ENCODE measurements at regions not wholly inside any gene's neighbourhood (a gene's known extent, or its start where the extent isn't known, plus 50 kb on each side); places are given as distances from the start of the nearest gene placed in this dataset.
"Not testable (repeated sequence)": the region's sequence is repeated elsewhere in the genome, so short reads cannot be mapped to it uniquely, and the experiment has no call there.

DNA sequence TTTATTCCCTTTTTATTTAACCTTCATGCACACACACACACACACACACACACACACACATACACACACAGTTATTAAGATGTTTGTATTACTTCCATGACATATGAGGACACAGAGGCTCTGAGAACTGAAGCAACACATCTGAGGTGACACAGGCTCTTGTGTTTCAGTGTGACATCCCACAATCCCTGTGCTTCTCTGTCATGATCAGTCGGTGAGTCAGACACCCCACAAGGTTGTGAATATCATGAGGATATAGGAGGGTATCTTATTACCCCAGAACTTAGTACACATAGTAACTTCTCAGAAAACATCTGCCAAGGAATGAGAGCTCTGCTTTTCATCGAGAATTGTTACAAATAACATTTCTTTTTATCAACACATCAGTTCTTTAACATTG, 459.3 kb downstream of the PLPP3 start:
- WGBS (ENCODE audit: insufficient coverage), result no CpG with 5 or more reads among the region's 2 CpGs

DNA sequence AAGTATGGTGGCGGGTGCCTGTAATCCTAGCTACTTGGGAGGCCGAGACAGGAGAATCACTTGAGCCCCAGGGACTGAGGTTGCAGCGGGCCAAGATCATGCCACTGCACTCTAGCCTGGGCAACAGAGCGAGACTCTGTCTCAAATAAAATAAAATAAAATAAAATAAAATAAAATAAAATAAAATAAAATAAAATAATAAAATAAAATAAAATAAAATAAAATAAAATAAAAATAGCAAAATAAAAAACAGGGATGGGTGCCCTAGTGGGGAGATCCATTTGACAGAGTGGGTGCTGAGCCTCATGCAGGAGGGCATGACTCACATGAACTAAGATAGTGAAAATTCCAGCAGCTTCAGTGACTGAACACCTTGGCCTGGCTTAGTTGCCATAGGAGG, 460.7 kb downstream of the PLPP3 start:
- H3K4me1 ChIP-seq (ENCODE audit: control insufficient read depth in 1 of 2, insufficient read depth in 2 of 2, low read length in 2 of 2); H3K4me3 ChIP-seq (replicated peaks in 1 of 3; ENCODE audit: low read depth in 2 of 3, low read length in 3 of 3); H4K20me1 ChIP-seq (ENCODE audit: insufficient read depth, low read length); H3K9ac ChIP-seq (ENCODE audit: insufficient read depth, low read length, poor library complexity, severe bottlenecking); H3K4me1 Mint-ChIP-seq; H3K4me3 Mint-ChIP-seq; intact Hi-C loops (cut with micrococcal nuclease); H3K9me3 Mint-ChIP-seq; H3K9me3 ChIP-seq (replicated peaks in 1 of 2; ENCODE audit: control insufficient read depth in 1 of 2, insufficient read depth in 1 of 2, low read length in 2 of 2); H3K4me2 ChIP-seq (replicated peaks; ENCODE audit: extremely low read depth, low read length, poor library complexity, severe bottlenecking); H3K27me3 ChIP-seq (ENCODE audit: control insufficient read depth in 2 of 2, insufficient read depth in 2 of 2, low read length in 2 of 2); DNase-seq; H3K36me3 Mint-ChIP-seq; H3K27ac Mint-ChIP-seq; H3K36me3 ChIP-seq (replicated peaks in 1 of 2; ENCODE audit: control insufficient read depth in 1 of 2, insufficient read depth in 2 of 2, low read length in 2 of 2); H3K27me3 Mint-ChIP-seq (ENCODE audit: low read depth in 3 of 3); H3K79me2 ChIP-seq (ENCODE audit: insufficient read depth, low read length); H2AFZ ChIP-seq (ENCODE audit: insufficient read depth, low read depth, low read length, poor library complexity, severe bottlenecking); H3K27ac ChIP-seq (ENCODE audit: low read depth in 1 of 2, low read length in 2 of 2): not testable (repeated sequence)
- 100% methylated on average over 2 of the region's 4 CpGs for WGBS (ENCODE audit: insufficient coverage)

More for the DNA sequence above, 459.3 kb downstream of the PLPP3 start:
- no peak for DNase-seq
- H3K9me3 ChIP-seq (replicated peaks in 1 of 2; ENCODE audit: control insufficient read depth in 1 of 2, insufficient read depth in 1 of 2, low read length in 2 of 2), result no peaks in the 10 kb centered on the region
- Mint-ChIP-seq H3K36me3 (no peaks in the 10 kb centered on the region), H3K4me3 (no peak overlapping the region), H3K27me3 (ENCODE audit: low read depth in 3 of 3) (peaks cover 0 to 5% (median 0%) of the 10 kb centered on the region in 3 donors), H3K4me1 (no peaks in the 10 kb centered on the region), H3K9me3 (peaks cover 0 to 11% (median 2%) of the 10 kb centered on the region in 7 donors), H3K27ac (no peak overlapping the region)
- no peak overlapping the region for H3K4me2 ChIP-seq (replicated peaks; ENCODE audit: extremely low read depth, low read length, poor library complexity, severe bottlenecking)
- no peak overlapping the region for H2AFZ ChIP-seq (ENCODE audit: insufficient read depth, low read depth, low read length, poor library complexity, severe bottlenecking)
- TF ChIP-seq, protein P1, sequence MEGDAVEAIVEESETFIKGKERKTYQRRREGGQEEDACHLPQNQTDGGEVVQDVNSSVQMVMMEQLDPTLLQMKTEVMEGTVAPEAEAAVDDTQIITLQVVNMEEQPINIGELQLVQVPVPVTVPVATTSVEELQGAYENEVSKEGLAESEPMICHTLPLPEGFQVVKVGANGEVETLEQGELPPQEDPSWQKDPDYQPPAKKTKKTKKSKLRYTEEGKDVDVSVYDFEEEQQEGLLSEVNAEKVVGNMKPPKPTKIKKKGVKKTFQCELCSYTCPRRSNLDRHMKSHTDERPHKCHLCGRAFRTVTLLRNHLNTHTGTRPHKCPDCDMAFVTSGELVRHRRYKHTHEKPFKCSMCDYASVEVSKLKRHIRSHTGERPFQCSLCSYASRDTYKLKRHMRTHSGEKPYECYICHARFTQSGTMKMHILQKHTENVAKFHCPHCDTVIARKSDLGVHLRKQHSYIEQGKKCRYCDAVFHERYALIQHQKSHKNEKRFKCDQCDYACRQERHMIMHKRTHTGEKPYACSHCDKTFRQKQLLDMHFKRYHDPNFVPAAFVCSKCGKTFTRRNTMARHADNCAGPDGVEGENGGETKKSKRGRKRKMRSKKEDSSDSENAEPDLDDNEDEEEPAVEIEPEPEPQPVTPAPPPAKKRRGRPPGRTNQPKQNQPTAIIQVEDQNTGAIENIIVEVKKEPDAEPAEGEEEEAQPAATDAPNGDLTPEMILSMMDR (IDR thresholded peaks at IDR 0.05), result no peak
- no peaks in the 10 kb centered on the region for H3K4me1 ChIP-seq (ENCODE audit: control insufficient read depth in 1 of 2, insufficient read depth in 2 of 2, low read length in 2 of 2)
- H3K27ac ChIP-seq (ENCODE audit: low read depth in 1 of 2, low read length in 2 of 2), result no peak overlapping the region
- H3K79me2 ChIP-seq (ENCODE audit: insufficient read depth, low read length), result no peaks in the 10 kb centered on the region
- H3K9ac ChIP-seq (ENCODE audit: insufficient read depth, low read length, poor library complexity, severe bottlenecking), result no peak overlapping the region
- no peak overlapping the region for H3K4me3 ChIP-seq (replicated peaks in 1 of 3; ENCODE audit: low read depth in 2 of 3, low read length in 3 of 3)
- no peaks in the 10 kb centered on the region for H4K20me1 ChIP-seq (ENCODE audit: insufficient read depth, low read length)
- H3K27me3 ChIP-seq (ENCODE audit: control insufficient read depth in 2 of 2, insufficient read depth in 2 of 2, low read length in 2 of 2), result no peaks in the 10 kb centered on the region
- intact Hi-C loops (cut with micrococcal nuclease), result no loop called here
- no peaks in the 10 kb centered on the region for H3K36me3 ChIP-seq (replicated peaks in 1 of 2; ENCODE audit: control insufficient read depth in 1 of 2, insufficient read depth in 2 of 2, low read length in 2 of 2)

Data from CD14-positive monocyte (primary cell).